Posterior cingulate gyrus (tissue), 11 donors: ENCODE measurements at regions not wholly inside any gene's neighbourhood (a gene's known extent, or its start where the extent isn't known, plus 50 kb on each side); places are given as distances from the start of the nearest gene placed in this dataset.
"Not testable (repeated sequence)": the region's sequence is repeated elsewhere in the genome, so short reads cannot be mapped to it uniquely, and the experiment has no call there.

ENCODE experiments used
- DNase-seq, 10 donors: peaks; one replicate each; pipeline versions ENCODE4 v3.0.0 to v3.0.0-alpha.2; 2020 to 2021; ENCODE audit warnings: mixed read lengths in 3 of 10
- intact Hi-C: fragments of 100-400 bp; cut with DNase I; formaldehyde crosslinking; loops from one replicate; pipeline ENCODE4 v1.15.1; 2023

GRCh38 chr3:25894101-25894500 is 104.2 kb downstream of the OXSM start:
- no peak for DNase-seq
- intact Hi-C loops = no loop called here

GRCh38 chr3:25895031-25895430 is 105.1 kb downstream of the OXSM start:
- DNase-seq = no peak
- intact Hi-C loops = no loop called here

- intact Hi-C loops = no loop called here
- DNase-seq = no peak
Observed at GRCh38 chr3:25895443-25895842, 105.6 kb downstream of the OXSM start.

GRCh38 chr3:25897019-25897418 is 107.1 kb downstream of the OXSM start:
- intact Hi-C loops = no loop called here

GRCh38 chr3:25899352-25900101 is 109.6 kb downstream of the OXSM start:
- intact Hi-C loops = no loop called here
- DNase-seq = no peak

More at GRCh38 chr3:25897019-25897418, 107.1 kb downstream of the OXSM start:
- no peak for DNase-seq

- DNase-seq = no peak
- intact Hi-C loops = no loop called here
Observed at GRCh38 chr3:25900161-25900560, 110.3 kb downstream of the OXSM start.

GRCh38 chr3:25901796-25902195 is 111.9 kb downstream of the OXSM start:
- intact Hi-C loops = no loop called here

GRCh38 chr3:25902586-25902985 is 112.7 kb downstream of the OXSM start:
- no peak for DNase-seq
- intact Hi-C loops = no loop called here

More at GRCh38 chr3:25901796-25902195, 111.9 kb downstream of the OXSM start:
- no peak for DNase-seq

GRCh38 chr3:25903371-25904129 is 113.7 kb downstream of the OXSM start:
- intact Hi-C loops = no loop called here
- DNase-seq = peak in 1 of 10 donors; percentile 3

- DNase-seq = no peak
Observed at GRCh38 chr3:25904206-25904605, 114.3 kb downstream of the OXSM start.

GRCh38 chr3:25906132-25906906 is 116.4 kb downstream of the OXSM start:
- intact Hi-C loops = no loop called here
- no peak for DNase-seq

More at GRCh38 chr3:25904206-25904605, 114.3 kb downstream of the OXSM start:
- intact Hi-C loops = no loop called here

GRCh38 chr3:25907081-25907480 is 117.2 kb downstream of the OXSM start:
- peak in 5 of 10 donors; percentile 26 to 79 (median 50) for DNase-seq
- intact Hi-C loops = no loop called here

GRCh38 chr3:25910105-25910504 is 120.2 kb downstream of the OXSM start:
- intact Hi-C loops = no loop called here
- no peak for DNase-seq

GRCh38 chr3:25910997-25911396 is 121.1 kb downstream of the OXSM start:
- DNase-seq = peak in 4 of 10 donors; percentile 25 to 80 (median 48)
- intact Hi-C loops = no loop called here

GRCh38 chr3:25911525-25912295 is 121.8 kb downstream of the OXSM start:
- no peak for DNase-seq
- intact Hi-C loops = no loop called here

- intact Hi-C loops = no loop called here
- DNase-seq = no peak
Observed at GRCh38 chr3:25913179-25913578, 123.3 kb downstream of the OXSM start.

- DNase-seq = no peak
- intact Hi-C loops = no loop called here
Observed at GRCh38 chr3:25915673-25916072, 125.8 kb downstream of the OXSM start.

- DNase-seq = no peak
- intact Hi-C loops = no loop called here
Observed at GRCh38 chr3:25916321-25916720, 126.4 kb downstream of the OXSM start.

- intact Hi-C loops = not testable (repeated sequence)
- peak in 1 of 10 donors; percentile 57 for DNase-seq
Observed at GRCh38 chr3:25931967-25932366, 142.1 kb downstream of the OXSM start.
